Kasumi-1 (cell line): ENCODE measurements at regions not wholly inside any gene's neighbourhood (a gene's known extent, or its start where the extent isn't known, plus 50 kb on each side); places are given as distances from the start of the nearest gene placed in this dataset.
"Not testable (repeated sequence)": the region's sequence is repeated elsewhere in the genome, so short reads cannot be mapped to it uniquely, and the experiment has no call there.

Experiments used
- DNase-seq, 2 experiments: peaks; one replicate each; lab custom pipeline; 2025; lab: John Stamatoyannopoulos, UW

DNA sequence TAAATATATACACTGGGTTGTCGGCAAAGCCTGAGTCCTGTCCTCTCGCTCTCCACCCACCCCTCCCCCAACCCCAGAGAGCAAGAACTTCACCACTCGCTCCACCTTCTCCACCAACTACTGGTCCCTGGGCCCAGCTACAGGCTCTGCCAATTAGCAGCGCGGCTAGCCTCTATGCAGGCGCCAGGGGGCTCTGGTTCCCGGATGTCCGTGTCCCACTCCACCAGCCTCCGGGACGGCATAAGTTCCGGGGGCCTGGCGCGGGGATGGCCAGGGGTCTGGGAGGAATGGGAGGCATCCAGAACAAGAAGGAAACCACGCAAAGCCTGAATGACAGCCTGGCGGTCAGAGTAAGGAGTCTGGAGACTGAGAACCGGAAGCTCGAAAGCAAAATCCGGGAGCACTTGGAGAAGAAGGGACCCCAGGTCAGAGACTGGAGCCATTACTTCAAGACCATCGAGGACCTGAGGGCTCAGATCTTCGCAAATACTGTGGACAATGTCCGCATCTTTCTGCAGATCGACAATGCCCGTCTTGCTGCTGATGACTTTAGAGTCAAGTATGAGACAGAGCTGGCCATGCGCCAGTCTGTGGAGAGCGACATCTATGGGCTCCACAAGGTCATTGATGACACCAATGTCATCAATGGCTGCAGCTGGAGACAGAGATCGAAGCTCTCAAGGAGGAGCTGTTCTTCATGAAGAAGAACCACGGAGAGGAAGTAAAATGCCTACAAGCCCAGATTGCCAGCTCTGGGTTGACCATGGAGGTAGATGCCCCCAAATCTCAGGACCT lies 224.3 kb upstream of the ID4 start:
- not testable (repeated sequence) for DNase-seq

DNA sequence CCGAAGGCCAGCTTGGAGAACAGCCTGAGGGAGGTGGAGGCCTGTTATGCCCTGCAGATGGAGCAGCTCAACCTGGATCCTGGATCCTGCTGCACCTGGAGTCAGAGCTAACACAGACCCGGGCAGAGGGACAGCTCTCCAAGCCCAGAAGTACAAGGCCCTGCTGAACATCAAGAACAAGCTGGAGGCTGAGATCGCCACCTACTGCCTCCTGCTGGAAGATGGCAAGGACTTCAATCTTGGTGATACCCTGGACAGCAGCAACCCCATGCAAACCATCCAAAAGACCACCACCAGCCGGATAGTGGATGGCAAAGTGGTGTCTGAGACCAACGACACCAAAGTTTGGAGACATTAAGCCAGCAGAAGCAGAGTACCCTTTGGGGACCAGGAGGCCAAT lies 223.5 kb upstream of the ID4 start:
- DNase-seq: no peak

DNA sequence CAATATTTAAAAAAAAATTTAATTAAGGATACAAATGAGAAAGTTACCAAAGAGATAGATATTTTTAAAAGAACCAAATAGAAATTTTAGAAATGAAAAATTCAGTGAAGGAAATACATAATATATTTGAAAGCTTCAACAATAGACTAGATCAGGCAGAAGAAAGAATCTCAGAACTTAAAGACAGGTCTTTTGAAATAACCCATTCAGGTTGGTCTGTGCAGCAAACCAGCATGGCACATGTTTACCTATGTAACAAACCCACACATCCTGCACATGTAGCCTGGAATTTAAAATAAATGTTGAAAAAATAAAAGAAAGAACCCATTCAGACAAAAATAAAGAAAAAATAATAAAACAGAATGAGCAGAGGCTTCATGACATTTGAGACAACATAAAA lies 221.1 kb upstream of the ID4 start:
- no peak for DNase-seq

DNA sequence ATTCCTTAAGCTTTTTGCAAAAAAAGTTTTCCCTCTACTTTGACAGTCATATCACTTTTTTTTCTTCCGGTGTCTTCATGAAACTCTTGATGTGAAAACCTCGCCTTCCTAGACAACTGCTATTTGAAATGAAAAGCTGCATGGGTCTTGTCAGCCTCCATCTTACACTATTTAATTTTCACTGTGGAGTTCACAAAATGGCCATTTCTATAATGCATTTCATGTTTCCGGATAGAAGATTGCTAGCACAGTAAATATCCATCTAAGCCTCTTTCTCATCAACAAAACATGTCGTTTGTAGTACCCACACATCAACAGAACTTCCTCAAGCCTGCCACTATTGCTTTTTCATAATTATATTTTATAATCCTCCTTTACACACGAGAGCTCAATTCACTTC lies 204.9 kb upstream of the ID4 start:
- DNase-seq: no peak

DNA sequence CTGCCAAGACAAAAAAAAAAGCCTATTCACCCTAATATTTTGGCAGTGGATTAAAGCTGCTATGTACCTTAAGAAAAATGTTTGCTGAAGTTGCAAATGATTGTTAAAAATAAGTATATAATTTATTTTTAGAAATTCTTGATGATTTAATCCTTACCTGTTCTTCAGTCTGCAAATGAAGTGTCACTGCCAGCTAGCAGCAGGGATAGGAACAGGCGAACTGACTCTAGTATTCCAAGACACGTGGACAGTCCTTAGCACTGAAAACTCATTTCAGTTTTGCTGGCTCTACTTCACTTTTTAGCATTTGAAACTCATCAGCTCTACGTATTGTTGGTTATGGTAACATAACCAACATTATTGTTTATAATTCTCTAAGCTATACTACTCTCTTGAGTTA lies 204.4 kb upstream of the ID4 start:
- no peak for DNase-seq

DNA sequence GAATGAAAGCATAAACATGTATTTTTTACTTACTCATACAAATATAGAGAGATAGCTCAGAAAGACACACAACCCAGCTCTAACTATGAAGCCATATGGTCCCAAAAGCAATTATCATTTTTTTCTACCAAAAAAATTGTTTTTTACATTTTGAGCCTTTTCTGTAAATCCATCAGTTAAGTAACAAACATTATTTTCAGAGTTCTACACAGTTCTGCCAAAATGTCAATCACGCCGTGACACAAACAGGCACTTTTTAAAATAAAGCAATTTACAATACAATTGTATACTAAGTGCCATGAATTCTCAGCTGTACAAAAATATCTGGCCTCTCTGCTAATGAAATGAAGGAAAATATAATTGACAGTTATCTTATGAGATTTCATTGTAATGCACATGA lies 201.4 kb upstream of the ID4 start:
- no peak for DNase-seq

DNA sequence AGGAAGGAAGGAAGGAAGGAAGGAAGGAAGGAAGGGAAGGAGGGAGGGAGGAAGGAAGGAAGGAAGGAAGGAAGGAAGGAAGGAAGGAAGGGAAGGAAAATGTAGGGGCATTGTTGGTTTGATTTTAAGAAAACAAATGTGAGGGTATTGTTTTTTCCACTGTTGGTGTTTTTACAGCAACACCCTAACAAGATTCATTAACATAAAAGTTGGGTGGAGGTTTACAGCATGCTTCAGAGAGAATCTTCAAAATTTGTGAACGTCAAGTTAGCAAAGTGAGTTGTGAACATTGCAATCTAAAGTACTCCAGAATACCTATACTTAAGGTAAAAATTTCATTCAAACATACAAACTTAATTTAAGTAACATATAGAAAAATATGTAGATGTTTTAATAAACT lies 200.2 kb upstream of the ID4 start:
- no peak for DNase-seq

DNA sequence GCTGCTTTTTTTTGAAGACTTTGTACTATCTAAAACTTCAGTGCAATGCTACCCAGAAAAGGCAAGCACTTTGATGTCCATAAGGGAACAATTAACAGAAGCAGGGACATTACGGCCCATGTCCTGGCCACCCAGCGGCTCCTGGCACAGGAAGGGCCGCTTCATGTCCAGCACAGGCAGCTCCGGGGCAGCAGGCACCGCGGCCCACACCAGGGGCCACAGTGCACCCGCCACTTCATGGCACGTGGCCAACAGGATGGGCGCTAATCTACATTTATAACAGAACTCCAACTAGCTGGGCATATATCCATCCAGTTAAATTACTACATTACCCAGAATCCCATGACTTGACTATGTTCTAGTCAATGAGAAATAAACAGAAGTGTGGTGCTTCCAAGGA lies 198.2 kb upstream of the ID4 start:
- no peak for DNase-seq

DNA sequence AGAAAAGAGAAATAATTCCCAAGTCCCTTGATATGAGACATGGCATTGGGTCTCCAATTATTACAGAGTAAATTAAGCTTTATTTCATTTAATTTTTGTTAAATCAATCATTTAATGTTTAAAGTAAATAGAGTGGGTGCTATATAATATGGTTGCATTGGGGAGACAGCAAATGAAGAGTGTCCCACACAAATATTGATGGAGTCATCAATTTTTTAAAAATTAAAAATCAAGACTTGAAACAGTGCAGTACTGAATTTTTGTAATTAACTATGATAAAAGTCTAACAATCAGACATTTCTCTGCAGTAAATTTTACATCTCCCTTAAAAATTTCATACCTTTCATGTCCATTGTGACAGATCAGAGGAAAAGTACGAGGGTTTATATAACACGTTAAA lies 193.9 kb upstream of the ID4 start:
- DNase-seq: no peak

DNA sequence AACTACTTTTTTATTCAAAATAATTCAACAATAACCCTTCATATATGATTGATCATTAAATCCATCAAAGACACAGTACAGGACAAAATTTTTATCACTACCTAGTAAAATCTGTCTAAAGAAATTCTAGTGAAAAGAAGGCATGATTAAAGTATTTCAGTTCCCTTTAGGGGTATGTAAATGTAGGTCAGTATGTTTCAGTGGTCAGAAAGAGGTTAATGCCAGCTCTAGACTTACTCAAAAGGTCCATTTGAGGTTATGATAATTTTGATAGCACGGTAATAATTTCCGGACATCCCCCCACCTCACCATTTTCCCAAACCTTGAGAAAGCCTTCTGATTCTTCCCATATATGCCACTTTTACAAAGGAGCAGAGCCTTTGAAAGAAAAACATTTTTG lies 193.5 kb upstream of the ID4 start:
- no peak for DNase-seq

DNA sequence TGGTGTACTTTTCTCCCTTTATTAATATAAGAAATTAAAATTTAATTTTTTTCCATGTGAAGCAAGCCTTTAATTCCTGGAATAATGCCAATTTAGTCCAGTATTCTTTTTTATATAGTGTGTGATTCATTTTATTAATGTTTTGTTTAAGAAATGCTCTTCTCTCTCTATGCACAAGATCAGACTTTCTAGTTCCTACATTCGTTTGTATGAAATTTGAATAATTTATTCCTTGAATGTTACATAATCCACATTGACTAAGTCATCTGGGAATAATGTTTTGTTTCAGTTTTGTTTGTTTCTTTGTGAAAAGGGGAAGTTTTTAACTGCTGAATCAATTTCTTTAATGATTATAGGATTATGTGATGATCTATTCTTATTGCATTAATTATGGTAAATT lies 181.4 kb upstream of the ID4 start:
- DNase-seq: no peak

DNA sequence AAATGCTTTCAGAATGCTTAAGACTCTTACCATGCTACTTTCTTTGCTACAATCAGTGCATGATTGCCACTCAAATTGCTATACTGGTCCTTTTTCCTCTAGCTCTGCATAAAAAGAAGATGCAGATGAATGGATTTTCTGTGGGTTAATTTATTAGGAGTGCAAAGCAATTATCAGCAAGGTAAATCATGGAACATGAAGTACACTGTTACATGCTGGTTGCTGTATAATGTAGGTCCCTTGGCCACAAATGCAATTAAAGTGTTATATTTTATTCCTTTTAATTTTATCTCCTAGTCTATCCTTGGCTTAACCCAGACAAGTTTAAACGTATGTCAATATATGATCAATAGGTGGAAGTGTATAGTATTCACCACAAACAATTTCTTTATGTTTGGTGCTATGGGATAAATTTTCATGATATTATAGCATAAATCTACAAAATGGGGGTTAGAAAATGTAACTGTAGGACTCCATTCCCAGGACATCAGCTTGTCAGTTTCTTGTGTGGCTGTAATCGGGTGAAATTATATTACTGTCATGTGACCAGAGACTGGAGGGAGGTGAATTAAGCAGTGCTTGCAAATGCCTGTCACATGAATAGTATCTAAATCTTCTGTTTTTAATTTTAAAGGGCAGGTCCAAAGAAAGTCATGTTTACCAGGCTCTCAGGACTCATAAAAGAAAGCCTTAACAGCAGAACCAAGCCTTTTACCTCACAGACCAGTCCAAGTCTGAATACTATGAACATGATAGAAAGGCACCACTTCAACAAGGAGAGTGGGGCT lies 176.9 kb upstream of the ID4 start:
- no peak for DNase-seq

DNA sequence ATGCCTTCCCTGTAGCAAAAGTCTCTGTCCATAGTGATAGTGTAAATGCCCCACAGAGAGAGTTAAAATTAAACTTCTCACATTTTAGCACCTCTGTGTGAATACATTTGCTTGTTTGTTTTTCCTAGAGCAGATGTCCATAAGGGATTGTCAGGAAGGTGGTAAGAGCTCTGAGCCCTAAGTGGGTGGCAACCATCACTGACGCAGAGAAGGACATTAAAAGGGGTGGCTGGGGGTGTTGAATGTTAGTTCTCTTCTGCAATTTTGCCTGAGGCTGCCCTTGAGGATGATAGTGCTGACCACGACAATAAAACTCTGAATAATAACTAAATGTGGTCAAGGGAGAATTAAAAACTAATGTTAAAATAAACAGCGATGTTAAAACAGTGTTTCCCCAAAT lies 174.3 kb upstream of the ID4 start:
- no peak for DNase-seq

DNA sequence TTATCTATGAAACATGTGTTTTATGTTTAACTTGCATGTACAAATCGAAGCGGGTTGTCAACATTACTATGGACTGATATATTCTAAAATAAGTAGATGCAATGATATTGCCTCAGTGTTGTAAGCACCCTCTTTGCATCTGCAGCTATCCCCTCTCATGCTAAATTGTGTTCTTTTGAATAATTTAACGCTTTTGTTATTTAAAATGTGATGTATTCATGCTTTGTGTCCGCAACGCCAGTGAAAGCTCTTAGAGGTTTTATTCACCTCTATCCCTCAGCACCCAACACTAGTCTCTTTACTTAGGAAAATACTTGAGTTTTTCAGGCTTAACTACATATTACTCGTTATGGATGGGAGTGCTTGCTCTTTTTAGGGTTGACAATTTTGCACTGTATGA lies 173.7 kb upstream of the ID4 start:
- no peak for DNase-seq

DNA sequence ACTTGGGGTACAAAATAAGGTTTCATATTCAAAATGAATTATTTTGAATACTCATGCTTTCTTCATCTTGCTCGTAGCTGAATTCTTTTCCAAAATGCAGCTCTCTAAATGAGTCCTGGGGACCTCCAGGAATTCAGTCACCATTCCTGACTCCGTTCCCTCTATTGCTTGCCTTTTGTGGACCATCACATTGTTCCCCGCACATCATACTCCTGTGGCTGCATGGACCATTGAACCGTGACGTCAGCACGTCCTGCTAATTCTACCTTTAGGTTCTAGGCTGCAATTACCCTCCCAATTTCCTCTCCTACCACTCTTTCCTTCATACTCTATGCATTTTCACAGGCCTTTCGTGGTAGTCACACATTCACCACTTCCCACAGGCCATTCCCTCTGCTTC lies 173.1 kb upstream of the ID4 start:
- DNase-seq: no peak

DNA sequence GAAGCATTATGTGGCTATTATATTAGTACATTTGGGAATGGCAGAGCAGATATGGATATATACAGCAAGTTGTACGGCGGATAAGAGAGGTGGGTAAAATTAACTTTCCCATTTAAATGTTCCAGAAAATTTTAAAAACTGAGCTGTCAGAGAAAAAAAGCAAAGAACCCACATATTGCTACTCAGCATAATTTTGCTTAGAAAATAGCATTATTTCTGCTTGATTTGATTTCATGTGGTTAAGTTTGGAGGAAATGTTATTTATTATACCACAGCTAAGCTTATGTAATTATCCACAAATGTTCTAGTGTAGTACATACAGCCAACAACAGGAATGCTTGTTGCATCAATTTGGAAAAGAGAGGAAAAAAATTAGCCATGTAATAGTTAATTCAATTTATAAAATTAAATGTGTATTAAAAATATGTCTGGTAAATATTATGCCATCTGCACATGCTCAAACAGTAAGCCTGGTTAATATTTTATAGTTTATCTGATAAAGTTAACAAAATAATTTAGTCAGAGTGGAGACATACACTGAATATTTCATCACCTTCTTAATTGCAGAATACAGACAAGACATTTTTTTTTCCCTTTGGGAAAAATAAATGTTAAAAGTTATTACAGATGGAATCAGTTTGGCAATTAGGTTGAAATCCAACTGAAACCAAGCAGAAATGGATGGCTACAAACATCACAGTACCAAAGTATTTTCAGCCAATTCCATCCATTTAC lies 172.1 kb upstream of the ID4 start:
- DNase-seq: no peak

DNA sequence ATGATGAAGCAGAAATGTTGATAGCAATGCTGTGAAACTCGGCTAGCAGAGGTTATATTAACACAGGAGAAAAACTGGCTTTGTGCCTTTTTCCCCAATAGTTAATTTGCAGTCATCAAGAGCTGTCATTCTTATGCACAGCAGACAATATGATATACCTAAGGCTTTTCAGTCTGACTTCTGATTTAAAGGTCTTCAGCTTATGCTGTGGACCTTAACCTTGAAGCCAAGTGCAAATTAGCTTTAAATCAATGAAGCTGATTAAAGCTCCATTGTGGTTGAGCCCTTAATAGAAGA lies 171.6 kb upstream of the ID4 start:
- no peak for DNase-seq

DNA sequence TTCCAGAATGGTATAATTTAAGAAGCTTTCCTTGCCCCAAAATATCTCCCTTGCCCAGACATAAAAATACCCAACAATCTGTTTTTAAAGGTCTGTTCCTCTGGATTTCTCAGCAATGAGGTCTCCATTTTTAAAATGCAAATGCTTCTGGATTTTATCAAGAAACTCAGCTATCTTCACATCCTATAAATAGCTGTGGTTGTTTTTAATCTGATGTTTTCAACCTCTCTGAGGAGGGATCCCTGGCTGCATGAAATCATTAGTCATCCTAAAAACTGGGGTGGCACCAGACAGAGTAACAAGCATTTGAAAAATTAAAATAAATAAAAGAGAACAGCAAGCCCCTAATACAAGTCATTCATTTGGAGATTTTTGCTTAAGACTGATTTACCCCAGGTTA lies 168.5 kb upstream of the ID4 start:
- no peak for DNase-seq

DNA sequence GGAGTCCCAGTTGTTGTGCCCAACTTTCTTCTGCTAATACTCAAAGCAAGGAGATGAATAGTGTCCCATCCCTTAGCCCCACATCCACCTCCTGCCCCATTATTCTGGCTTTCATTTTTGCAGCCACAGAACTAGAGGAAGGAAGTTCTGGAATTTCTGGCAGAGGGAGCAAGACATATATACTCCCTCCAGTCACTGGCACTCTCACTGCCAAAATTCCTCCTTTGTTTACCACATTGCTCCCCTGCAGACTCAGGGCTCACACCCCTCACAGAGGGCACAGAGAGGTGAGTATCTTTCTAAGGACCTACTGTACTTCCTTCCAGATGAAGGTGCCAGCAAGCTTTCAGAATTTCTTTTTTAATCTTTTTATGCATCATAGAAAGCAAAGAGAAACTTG lies 168.0 kb upstream of the ID4 start:
- DNase-seq: no peak

DNA sequence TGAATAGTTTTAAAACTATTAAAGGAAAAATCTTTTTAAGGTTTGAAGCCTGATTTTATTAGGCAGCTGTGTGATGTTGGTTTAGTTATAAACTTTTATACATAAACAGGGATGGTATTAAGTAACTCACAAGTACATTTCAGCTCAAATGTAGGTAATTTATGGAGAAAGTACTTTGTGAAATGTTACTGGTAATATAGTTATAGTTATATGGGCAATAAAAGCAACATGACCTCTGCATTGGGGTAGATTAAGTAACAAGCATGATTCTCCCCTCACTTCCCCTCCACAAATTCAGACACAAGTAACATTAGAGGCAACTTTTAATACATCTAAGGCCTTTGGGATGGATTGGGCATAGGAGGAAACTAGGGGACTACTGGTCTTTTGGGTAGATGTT lies 154.3 kb upstream of the ID4 start:
- no peak for DNase-seq

DNA sequence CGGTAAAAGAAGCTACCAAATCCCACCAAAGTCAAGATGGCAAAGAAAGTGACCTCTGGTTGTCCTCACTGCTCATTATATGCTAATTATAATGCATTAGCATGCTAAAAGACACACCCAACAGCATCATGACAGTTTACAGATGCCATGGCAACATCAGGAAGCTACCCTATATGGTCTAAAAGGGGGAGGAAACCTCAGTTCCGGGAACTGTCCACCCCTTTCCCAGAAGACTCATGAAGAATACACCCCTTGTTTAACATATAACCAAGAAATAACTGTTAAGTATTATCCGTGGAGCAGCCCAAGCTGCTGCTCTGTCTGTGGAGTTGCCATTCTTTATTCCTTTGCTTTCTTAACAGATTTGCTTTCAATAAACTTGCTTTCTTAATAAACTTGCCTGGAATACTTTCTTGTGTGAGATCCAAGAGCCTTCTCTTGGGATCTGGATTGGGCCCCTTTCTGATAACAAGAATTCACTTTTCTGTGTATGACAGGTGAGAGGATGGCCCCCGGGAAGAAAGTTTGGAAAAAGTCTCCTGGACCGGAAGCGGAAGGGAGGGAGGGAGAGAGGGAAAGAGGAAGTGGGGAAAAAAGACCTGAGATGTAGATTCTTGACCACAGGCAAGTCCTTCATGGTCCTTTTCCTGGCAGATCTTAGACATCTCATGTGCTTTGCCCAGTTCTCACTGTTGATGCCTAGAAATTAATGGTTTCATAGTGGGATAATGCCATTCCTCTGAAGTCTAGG lies 146.7 kb upstream of the ID4 start:
- no peak for DNase-seq

DNA sequence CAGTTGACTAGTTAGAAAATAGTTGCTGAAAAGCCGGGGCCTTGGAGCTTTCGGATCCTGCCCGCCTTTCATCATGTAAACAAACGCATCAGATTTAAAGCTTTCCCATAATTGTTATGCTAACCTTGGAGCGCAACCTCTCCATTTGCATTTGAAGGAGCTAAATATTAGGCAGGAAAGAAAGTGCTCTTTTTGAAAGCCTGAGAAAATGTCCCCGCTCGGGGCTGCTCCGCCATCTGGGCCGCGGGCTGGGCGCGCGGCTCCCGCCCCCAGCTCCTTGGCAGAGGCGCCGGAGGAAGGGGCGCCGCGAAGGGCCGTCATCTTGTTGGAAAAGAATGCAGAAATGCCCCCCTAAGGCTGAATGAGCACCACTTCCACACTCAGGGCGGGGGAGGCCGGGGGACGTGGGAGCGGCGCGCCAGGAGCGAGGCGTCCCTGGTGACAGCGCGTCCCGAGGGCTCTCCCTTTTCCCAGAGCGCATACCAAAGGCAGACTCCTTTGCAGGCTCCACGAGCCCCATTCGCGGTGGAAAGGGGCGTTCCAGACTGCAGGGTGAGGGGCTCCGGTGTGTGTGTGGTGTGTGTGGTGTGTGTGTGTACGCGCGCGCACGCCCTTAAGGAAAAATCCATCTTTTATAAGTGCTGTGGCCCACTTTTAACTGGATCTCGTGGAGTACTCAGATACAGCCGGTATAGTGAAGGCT lies 145.6 kb upstream of the ID4 start:
- no peak for DNase-seq
